ENCODE measurements at regions not wholly inside any gene's neighbourhood (a gene's known extent, or its start where the extent isn't known, plus 50 kb on each side); places are given as distances from the start of the nearest gene placed in this dataset.

GRCh38 chr5:121667292-121667691 is 184.4 kb upstream of the FTMT start:
- in situ Hi-C loops (cut with HindIII; ENCODE audit: low sequenced_read_pairs): no loop called here
- no peak for DNase-seq (ENCODE audit: low spot score)

- in situ Hi-C loops (cut with HindIII; ENCODE audit: low sequenced_read_pairs): no loop called here
- no peak for DNase-seq (ENCODE audit: low spot score)
Observed at GRCh38 chr5:121668635-121669034, 183.0 kb upstream of the FTMT start.

GRCh38 chr5:121671624-121672023 is 180.1 kb upstream of the FTMT start:
- in situ Hi-C loops (cut with HindIII; ENCODE audit: low sequenced_read_pairs): no loop called here
- no peak for DNase-seq (ENCODE audit: low spot score)

GRCh38 chr5:121675924-121676323 is 175.8 kb upstream of the FTMT start:
- no peak for DNase-seq (ENCODE audit: low spot score)
- in situ Hi-C loops (cut with HindIII; ENCODE audit: low sequenced_read_pairs): no loop called here

GRCh38 chr5:121681229-121681855 is 170.3 kb upstream of the FTMT start:
- in situ Hi-C loops (cut with HindIII; ENCODE audit: low sequenced_read_pairs): no loop called here
- no peak for DNase-seq (ENCODE audit: low spot score)

- in situ Hi-C loops (cut with HindIII; ENCODE audit: low sequenced_read_pairs): no loop called here
- DNase-seq (ENCODE audit: low spot score): no peak
Observed at GRCh38 chr5:121688126-121688525, 163.6 kb upstream of the FTMT start.

- DNase-seq (ENCODE audit: low spot score): no peak
- in situ Hi-C loops (cut with HindIII; ENCODE audit: low sequenced_read_pairs): no loop called here
Observed at GRCh38 chr5:121688781-121689180, 162.9 kb upstream of the FTMT start.

- DNase-seq (ENCODE audit: low spot score): no peak
- in situ Hi-C loops (cut with HindIII; ENCODE audit: low sequenced_read_pairs): no loop called here
Observed at GRCh38 chr5:121691478-121691877, 160.2 kb upstream of the FTMT start.

- DNase-seq (ENCODE audit: low spot score): no peak
- in situ Hi-C loops (cut with HindIII; ENCODE audit: low sequenced_read_pairs): no loop called here
Observed at GRCh38 chr5:121692158-121692557, 159.5 kb upstream of the FTMT start.

- in situ Hi-C loops (cut with HindIII; ENCODE audit: low sequenced_read_pairs): no loop called here
- DNase-seq (ENCODE audit: low spot score): no peak
Observed at GRCh38 chr5:121693864-121694263, 157.8 kb upstream of the FTMT start.

- in situ Hi-C loops (cut with HindIII; ENCODE audit: low sequenced_read_pairs): no loop called here
- DNase-seq (ENCODE audit: low spot score): no peak
Observed at GRCh38 chr5:121695307-121695706, 156.4 kb upstream of the FTMT start.

GRCh38 chr5:121698690-121699089 is 153.0 kb upstream of the FTMT start:
- in situ Hi-C loops (cut with HindIII; ENCODE audit: low sequenced_read_pairs): no loop called here

GRCh38 chr5:121701731-121702130 is 150.0 kb upstream of the FTMT start:
- no peak for DNase-seq (ENCODE audit: low spot score)
- in situ Hi-C loops (cut with HindIII; ENCODE audit: low sequenced_read_pairs): no loop called here

More at GRCh38 chr5:121698690-121699089, 153.0 kb upstream of the FTMT start:
- DNase-seq (ENCODE audit: low spot score): no peak

- no peak for DNase-seq (ENCODE audit: low spot score)
- in situ Hi-C loops (cut with HindIII; ENCODE audit: low sequenced_read_pairs): no loop called here
Observed at GRCh38 chr5:121702682-121703081, 149.0 kb upstream of the FTMT start.

- no peak for DNase-seq (ENCODE audit: low spot score)
- in situ Hi-C loops (cut with HindIII; ENCODE audit: low sequenced_read_pairs): no loop called here
Observed at GRCh38 chr5:121704291-121704690, 147.4 kb upstream of the FTMT start.

- in situ Hi-C loops (cut with HindIII; ENCODE audit: low sequenced_read_pairs): no loop called here
- DNase-seq (ENCODE audit: low spot score): no peak
Observed at GRCh38 chr5:121706686-121707085, 145.0 kb upstream of the FTMT start.

- in situ Hi-C loops (cut with HindIII; ENCODE audit: low sequenced_read_pairs): no loop called here
- no peak for DNase-seq (ENCODE audit: low spot score)
Observed at GRCh38 chr5:121707178-121707577, 144.5 kb upstream of the FTMT start.

GRCh38 chr5:121711416-121711815 is 140.3 kb upstream of the FTMT start:
- no peak for DNase-seq (ENCODE audit: low spot score)
- in situ Hi-C loops (cut with HindIII; ENCODE audit: low sequenced_read_pairs): no loop called here

GRCh38 chr5:121719255-121719654 is 132.4 kb upstream of the FTMT start:
- no peak for DNase-seq (ENCODE audit: low spot score)
- in situ Hi-C loops (cut with HindIII; ENCODE audit: low sequenced_read_pairs): no loop called here

GRCh38 chr5:121725450-121725849 is 126.2 kb upstream of the FTMT start:
- in situ Hi-C loops (cut with HindIII; ENCODE audit: low sequenced_read_pairs): no loop called here
- DNase-seq (ENCODE audit: low spot score): no peak

- in situ Hi-C loops (cut with HindIII; ENCODE audit: low sequenced_read_pairs): no loop called here
Observed at GRCh38 chr5:121726991-121727390, 124.7 kb upstream of the FTMT start.

GRCh38 chr5:121731377-121731776 is 120.3 kb upstream of the FTMT start:
- in situ Hi-C loops (cut with HindIII; ENCODE audit: low sequenced_read_pairs): no loop called here
- DNase-seq (ENCODE audit: low spot score): no peak

More at GRCh38 chr5:121726991-121727390, 124.7 kb upstream of the FTMT start:
- DNase-seq (ENCODE audit: low spot score): no peak

Data from G401 (cell line).